Mucosa of rectum (tissue), 2 donors: ENCODE measurements at regions not wholly inside any gene's neighbourhood (a gene's known extent, or its start where the extent isn't known, plus 50 kb on each side); places are given as distances from the start of the nearest gene placed in this dataset.

Experiments
- H3K27ac ChIP-seq, 2 donors: one replicate each; pipeline ENCODE4 v1.7.0; 2013; ENCODE audit warnings: inconsistent platforms in 2 of 2, low read depth in 2 of 2, low read length in 2 of 2
- H3K27me3 ChIP-seq, 2 donors: one replicate each; pipeline ENCODE4 v1.7.0; 2013; ENCODE audit warnings: low read length in 2 of 2; ENCODE audit not compliant: control insufficient read depth in 2 of 2, insufficient read depth in 2 of 2
- H3K36me3 ChIP-seq, 2 donors: one replicate each; pipeline ENCODE4 v1.7.0; 2013; ENCODE audit warnings: low read length in 2 of 2; ENCODE audit not compliant: control insufficient read depth in 2 of 2, insufficient read depth in 2 of 2
- H3K4me1 ChIP-seq, 2 donors: one replicate each; pipeline ENCODE4 v1.7.0; 2013; ENCODE audit warnings: low read length in 2 of 2, mild to moderate bottlenecking in 1 of 2; ENCODE audit not compliant: control insufficient read depth in 2 of 2, insufficient read depth in 2 of 2
- H3K4me3 ChIP-seq, 2 donors: one replicate each; pipeline ENCODE4 v1.7.0; 2013; ENCODE audit warnings: low read length in 2 of 2
- H3K9ac ChIP-seq, 2 donors: one replicate each; pipeline ENCODE4 v1.7.0; 2013; ENCODE audit warnings: low read length in 2 of 2, low read depth in 1 of 2, mild to moderate bottlenecking in 1 of 2
- H3K9me3 ChIP-seq, 2 donors: one replicate each; pipeline ENCODE4 v1.7.0; 2013; ENCODE audit warnings: low read length in 2 of 2; ENCODE audit not compliant: control insufficient read depth in 2 of 2
- donor health status: healthy.
- donor health status: Normal muscosa, but diverticular disease.

DNA sequence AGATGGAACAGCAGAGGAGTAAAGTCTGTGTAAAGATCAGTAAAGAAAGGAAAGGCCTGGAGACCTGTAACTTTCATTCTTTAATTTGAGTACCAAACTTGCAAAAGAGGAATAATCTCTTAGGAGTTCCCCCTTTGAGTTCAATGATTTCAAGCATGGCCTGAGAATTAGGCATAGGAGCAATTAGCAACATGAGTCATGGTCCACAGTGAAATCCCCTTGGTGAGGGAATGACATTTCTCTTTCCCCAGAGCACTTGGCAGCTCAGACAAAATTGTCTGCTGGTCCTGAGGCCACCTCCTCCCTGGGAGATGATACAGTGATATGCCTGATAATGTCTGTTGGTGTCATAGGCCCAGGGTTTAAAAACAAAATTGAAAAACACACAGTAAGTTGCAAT is 81.4 kb upstream of the CRBN start:
- Histone ChIP-seq H3K36me3 (no peaks in the 10 kb centered on the region), H3K27ac (no peak overlapping the region), H3K4me1 (no peaks in the 10 kb centered on the region), H3K9me3 (no peaks in the 10 kb centered on the region), H3K4me3 (no peak overlapping the region), H3K27me3 (no peaks in the 10 kb centered on the region), H3K9ac (no peak overlapping the region)

DNA sequence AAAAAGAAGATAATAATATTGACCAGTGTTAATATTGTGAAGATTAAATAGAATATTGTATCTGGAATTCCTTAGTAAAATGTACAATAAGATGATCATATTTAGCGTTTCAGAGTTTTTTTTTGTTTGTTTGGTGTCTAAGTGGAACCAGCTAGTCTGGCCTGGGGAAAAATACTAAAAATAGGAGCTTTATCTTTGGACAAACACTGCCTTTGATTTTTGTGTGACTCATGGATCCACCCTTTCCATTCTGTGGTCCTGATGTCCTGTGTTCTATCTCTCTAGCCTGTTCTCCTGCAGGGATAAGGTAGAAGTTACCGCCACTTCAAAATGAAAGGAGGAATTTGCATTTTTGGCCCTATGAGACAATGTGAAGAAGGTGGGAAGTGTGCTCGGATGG is 79.7 kb upstream of the CRBN start:
- Histone ChIP-seq H3K27me3 (no peaks in the 10 kb centered on the region), H3K4me1 (no peaks in the 10 kb centered on the region), H3K9me3 (no peaks in the 10 kb centered on the region), H3K36me3 (no peaks in the 10 kb centered on the region), H3K4me3 (no peak overlapping the region), H3K27ac (no peak overlapping the region), H3K9ac (no peak overlapping the region)

GRCh38 chr3:3258281-3258680 is 78.8 kb upstream of the CRBN start:
- Histone ChIP-seq H3K9ac (no peak overlapping the region), H3K9me3 (no peaks in the 10 kb centered on the region), H3K36me3 (no peaks in the 10 kb centered on the region), H3K4me1 (no peaks in the 10 kb centered on the region), H3K4me3 (no peak overlapping the region), H3K27me3 (no peaks in the 10 kb centered on the region), H3K27ac (no peak overlapping the region)

- no peaks in the 10 kb centered on the region for H3K27me3 ChIP-seq
- no peak overlapping the region for H3K9ac ChIP-seq
- H3K27ac ChIP-seq: no peak overlapping the region
- no peaks in the 10 kb centered on the region for H3K36me3 ChIP-seq
- no peaks in the 10 kb centered on the region for H3K9me3 ChIP-seq
- no peak overlapping the region for H3K4me3 ChIP-seq
- H3K4me1 ChIP-seq: no peaks in the 10 kb centered on the region
These were observed 62.1 kb upstream of the CRBN start for GRCh38 chr3:3241596-3241995.

DNA sequence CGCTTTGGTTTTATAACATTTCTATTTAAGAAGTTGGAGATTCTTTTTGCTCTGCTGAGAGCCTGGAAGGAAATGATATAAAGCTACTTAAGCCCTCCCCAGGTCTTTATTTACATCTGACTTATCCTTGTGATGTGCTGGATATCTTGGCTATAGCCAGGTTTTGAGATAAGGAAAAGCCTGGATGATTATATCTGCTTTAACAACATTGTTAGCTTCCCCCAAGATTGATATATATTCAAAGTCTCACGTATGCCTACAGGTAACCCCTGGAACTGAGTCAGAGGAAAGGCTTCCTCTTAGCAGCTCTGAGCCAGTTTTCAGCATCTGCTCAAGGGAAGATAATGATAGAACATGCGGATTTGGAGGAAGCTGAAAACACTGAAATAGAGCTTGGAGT is 61.5 kb upstream of the CRBN start:
- no peaks in the 10 kb centered on the region for H3K36me3 ChIP-seq
- no peak overlapping the region for H3K4me3 ChIP-seq
- no peak overlapping the region for H3K27ac ChIP-seq
- no peak overlapping the region for H3K9ac ChIP-seq
- no peaks in the 10 kb centered on the region for H3K27me3 ChIP-seq
- H3K9me3 ChIP-seq: no peaks in the 10 kb centered on the region
- no peaks in the 10 kb centered on the region for H3K4me1 ChIP-seq

DNA sequence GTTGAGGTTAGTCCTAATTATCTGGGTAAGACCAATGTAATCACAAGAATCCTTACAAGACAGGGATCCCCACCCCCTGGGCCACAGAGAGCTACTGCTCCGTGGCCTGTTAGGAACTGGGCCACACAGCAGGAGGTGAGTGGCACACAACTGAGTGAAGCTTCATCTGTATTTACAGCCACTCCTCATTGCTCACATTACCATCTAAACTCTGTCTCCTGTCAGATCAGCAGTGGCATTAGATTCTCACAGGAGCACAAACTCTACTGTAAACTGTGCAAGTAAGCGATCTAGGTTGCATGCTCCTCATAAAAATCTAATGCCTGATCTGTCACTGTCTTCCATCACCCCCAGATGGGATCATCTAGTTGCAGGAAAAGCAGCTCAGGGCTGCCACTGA is 58.5 kb upstream of the CRBN start:
- Histone ChIP-seq H3K27ac (no peak overlapping the region), H3K27me3 (no peaks in the 10 kb centered on the region), H3K9ac (no peak overlapping the region)

GRCh38 chr3:3232251-3232650 is 52.8 kb upstream of the CRBN start:
- Histone ChIP-seq H3K9ac (no peak overlapping the region), H3K36me3 (no peaks in the 10 kb centered on the region), H3K9me3 (no peaks in the 10 kb centered on the region), H3K4me3 (no peak overlapping the region), H3K27me3 (no peaks in the 10 kb centered on the region), H3K27ac (no peak overlapping the region), H3K4me1 (no peaks in the 10 kb centered on the region)

More for the DNA sequence above, 58.5 kb upstream of the CRBN start:
- Histone ChIP-seq H3K4me3 (no peak overlapping the region), H3K9me3 (no peaks in the 10 kb centered on the region), H3K4me1 (no peaks in the 10 kb centered on the region), H3K36me3 (no peaks in the 10 kb centered on the region)
